HEK293 (cell line): ENCODE measurements at regions not wholly inside any gene's neighbourhood (a gene's known extent, or its start where the extent isn't known, plus 50 kb on each side); places are given as distances from the start of the nearest gene placed in this dataset.

Source experiments
- CTCF ChIA-PET: fragments of 350-600 bp; formaldehyde crosslinking; extraction: SDS; loops from one replicate; lab custom pipeline; 2021; ENCODE audit warnings: antibody characterized with exemption; lab: Yijun Ruan, JAX
- POLR2A ChIA-PET: fragments of 300-600 bp; formaldehyde crosslinking; extraction: SDS; loops from one replicate; lab custom pipeline; 2020; ENCODE audit warnings: antibody characterized with exemption, inconsistent platforms; lab: Yijun Ruan, JAX
- H3K27ac ChIP-seq: fragments of 200-500 bp; sonication (Bioruptor generic); 2 replicates; pipeline ENCODE4 v1.5.1; 2014; ENCODE audit warnings: low read depth, low read length, control low read depth, inconsistent platforms; ENCODE audit errors: extremely low read depth
- H3K36me3 ChIP-seq, 2 experiments: fragments of 200-500 bp in 1 of 2; sonication (Bioruptor generic) in 1 of 2; 1 replicate in 1 of 2; 2 replicates in 1 of 2; pipeline ENCODE4 v1.5.1; 2014 to 2017; ENCODE audit warnings: inconsistent platforms in 2 of 2, low read length in 2 of 2; ENCODE audit not compliant: control insufficient read depth in 2 of 2, insufficient read depth in 1 of 2
- H3K4me1 ChIP-seq: fragments of 200-500 bp; sonication (Bioruptor generic); 2 replicates; pipeline ENCODE4 v1.5.1; 2014; ENCODE audit warnings: mild to moderate bottlenecking, low read length, inconsistent platforms; ENCODE audit not compliant: control insufficient read depth, insufficient read depth
- H3K4me3 ChIP-seq: 2 replicates; pipeline ENCODE4 v1.5.1; 2011; ENCODE audit warnings: low read depth, mild to moderate bottlenecking, control low read depth, low read length, moderate library complexity
- H3K9me3 ChIP-seq: fragments of 200-500 bp; sonication (Bioruptor generic); 2 replicates; pipeline ENCODE4 v1.5.1; 2014; ENCODE audit warnings: low read depth, low read length, inconsistent platforms; ENCODE audit not compliant: control insufficient read depth, insufficient read depth
- EGR2 ChIP-seq: fragments of 450-650 bp; formaldehyde crosslinking; IDR thresholded peaks from 2 replicates; pipeline ENCODE4 v1.5.1; 2016; ENCODE audit warnings: low read depth, missing biosample characterization, missing genetic modification characterization
- KLF7 ChIP-seq: fragments of 450-650 bp; formaldehyde crosslinking; IDR thresholded peaks from 2 replicates; pipeline ENCODE4 v1.5.1; 2016; ENCODE audit warnings: missing biosample characterization, missing genetic modification characterization, borderline replicate concordance
- PRDM1 ChIP-seq: fragments of 450-650 bp; formaldehyde crosslinking; IDR thresholded peaks from 2 replicates; pipeline ENCODE4; 2016; ENCODE audit warnings: missing biosample characterization, missing genetic modification characterization
- SP3 ChIP-seq: fragments of 450-650 bp; formaldehyde crosslinking; IDR thresholded peaks from 2 replicates; pipeline ENCODE4 v1.5.1; 2016; ENCODE audit warnings: missing biosample characterization, missing genetic modification characterization
- ZBTB11 ChIP-seq: fragments of 450-650 bp; formaldehyde crosslinking; conservative IDR thresholded peaks from 2 replicates; pipeline ENCODE4 v1.5.1; 2016; ENCODE audit warnings: low read depth, missing biosample characterization, missing genetic modification characterization
- ZNF174 ChIP-seq: fragments of 450-650 bp; formaldehyde crosslinking; IDR thresholded peaks from 2 replicates; pipeline ENCODE4 v1.5.0; 2017; ENCODE audit warnings: missing biosample characterization, mild to moderate bottlenecking, missing genetic modification characterization
- ZNF266 ChIP-seq: fragments of 450-650 bp; formaldehyde crosslinking; IDR thresholded peaks from 2 replicates; pipeline ENCODE4 v1.5.1; 2016; ENCODE audit warnings: missing biosample characterization, missing genetic modification characterization, low read depth
- ZNF513 ChIP-seq: fragments of 450-650 bp; IDR thresholded peaks from 2 replicates; pipeline ENCODE4 v1.5.1; 2018; ENCODE audit warnings: missing biosample characterization, missing genetic modification characterization
- ZNF530 ChIP-seq: fragments of 450-650 bp; formaldehyde crosslinking; IDR thresholded peaks from 2 replicates; pipeline ENCODE4 v1.5.1; 2016; ENCODE audit warnings: low read depth, missing biosample characterization, missing genetic modification characterization
- ZNF600 ChIP-seq: fragments of 450-650 bp; formaldehyde crosslinking; IDR thresholded peaks from 2 replicates; pipeline ENCODE4 v1.5.1; 2016; ENCODE audit warnings: missing biosample characterization, missing genetic modification characterization
- ZNF610 ChIP-seq: fragments of 450-650 bp; formaldehyde crosslinking; IDR thresholded peaks from 2 replicates; pipeline ENCODE4 v1.5.1; 2016; ENCODE audit warnings: missing biosample characterization, missing genetic modification characterization, borderline replicate concordance
- TF ChIP-seq, protein P1 (sequence below): fragments of 450-650 bp; formaldehyde crosslinking; IDR thresholded peaks from 2 replicates; pipeline ENCODE4 v1.5.1; 2016; ENCODE audit warnings: missing biosample characterization, missing genetic modification characterization
- TF ChIP-seq, protein P2 (sequence below): fragments of 450-650 bp; formaldehyde crosslinking; IDR thresholded peaks from 2 replicates; pipeline ENCODE4; 2016; ENCODE audit warnings: missing biosample characterization, missing genetic modification characterization
- TF ChIP-seq, protein P3 (sequence below): fragments of 450-650 bp; formaldehyde crosslinking; IDR thresholded peaks from 2 replicates; pipeline ENCODE4 v1.5.1; 2016; ENCODE audit warnings: missing biosample characterization, missing genetic modification characterization

- H3K4me1 ChIP-seq: no peaks in the 10 kb centered on the region
- no peaks in the 10 kb centered on the region for H3K36me3 ChIP-seq
- TF ChIP-seq PRDM1 (tag by site-specific recombination): no peak
- TF ChIP-seq ZNF174: no peak
- TF ChIP-seq ZNF610 (tag by site-specific recombination): no peak
- TF ChIP-seq ZNF530: no peak
- no peak for TF ChIP-seq ZBTB11 (tag by site-specific recombination)
- TF ChIP-seq, protein P1, sequence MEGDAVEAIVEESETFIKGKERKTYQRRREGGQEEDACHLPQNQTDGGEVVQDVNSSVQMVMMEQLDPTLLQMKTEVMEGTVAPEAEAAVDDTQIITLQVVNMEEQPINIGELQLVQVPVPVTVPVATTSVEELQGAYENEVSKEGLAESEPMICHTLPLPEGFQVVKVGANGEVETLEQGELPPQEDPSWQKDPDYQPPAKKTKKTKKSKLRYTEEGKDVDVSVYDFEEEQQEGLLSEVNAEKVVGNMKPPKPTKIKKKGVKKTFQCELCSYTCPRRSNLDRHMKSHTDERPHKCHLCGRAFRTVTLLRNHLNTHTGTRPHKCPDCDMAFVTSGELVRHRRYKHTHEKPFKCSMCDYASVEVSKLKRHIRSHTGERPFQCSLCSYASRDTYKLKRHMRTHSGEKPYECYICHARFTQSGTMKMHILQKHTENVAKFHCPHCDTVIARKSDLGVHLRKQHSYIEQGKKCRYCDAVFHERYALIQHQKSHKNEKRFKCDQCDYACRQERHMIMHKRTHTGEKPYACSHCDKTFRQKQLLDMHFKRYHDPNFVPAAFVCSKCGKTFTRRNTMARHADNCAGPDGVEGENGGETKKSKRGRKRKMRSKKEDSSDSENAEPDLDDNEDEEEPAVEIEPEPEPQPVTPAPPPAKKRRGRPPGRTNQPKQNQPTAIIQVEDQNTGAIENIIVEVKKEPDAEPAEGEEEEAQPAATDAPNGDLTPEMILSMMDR (tag by site-specific recombination): no peak
- no peak for TF ChIP-seq ZNF266 (tag by site-specific recombination)
- TF ChIP-seq EGR2 (tag by site-specific recombination): no peak
- no peak for TF ChIP-seq ZNF513 (tag by site-specific recombination)
- TF ChIP-seq KLF7 (tag by site-specific recombination): no peak
- TF ChIP-seq, protein P2, sequence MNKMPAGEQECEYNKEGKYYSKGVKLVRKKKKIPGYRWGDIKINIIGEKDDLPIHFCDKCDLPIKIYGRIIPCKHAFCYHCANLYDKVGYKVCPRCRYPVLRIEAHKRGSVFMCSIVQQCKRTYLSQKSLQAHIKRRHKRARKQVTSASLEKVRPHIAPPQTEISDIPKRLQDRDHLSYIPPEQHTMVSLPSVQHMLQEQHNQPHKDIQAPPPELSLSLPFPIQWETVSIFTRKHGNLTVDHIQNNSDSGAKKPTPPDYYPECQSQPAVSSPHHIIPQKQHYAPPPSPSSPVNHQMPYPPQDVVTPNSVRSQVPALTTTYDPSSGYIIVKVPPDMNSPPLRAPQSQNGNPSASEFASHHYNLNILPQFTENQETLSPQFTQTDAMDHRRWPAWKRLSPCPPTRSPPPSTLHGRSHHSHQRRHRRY (tag by site-specific recombination): no peak
- TF ChIP-seq SP3 (tag by site-specific recombination): no peak
- TF ChIP-seq ZNF600 (tag by site-specific recombination): no peak
- TF ChIP-seq, protein P3, sequence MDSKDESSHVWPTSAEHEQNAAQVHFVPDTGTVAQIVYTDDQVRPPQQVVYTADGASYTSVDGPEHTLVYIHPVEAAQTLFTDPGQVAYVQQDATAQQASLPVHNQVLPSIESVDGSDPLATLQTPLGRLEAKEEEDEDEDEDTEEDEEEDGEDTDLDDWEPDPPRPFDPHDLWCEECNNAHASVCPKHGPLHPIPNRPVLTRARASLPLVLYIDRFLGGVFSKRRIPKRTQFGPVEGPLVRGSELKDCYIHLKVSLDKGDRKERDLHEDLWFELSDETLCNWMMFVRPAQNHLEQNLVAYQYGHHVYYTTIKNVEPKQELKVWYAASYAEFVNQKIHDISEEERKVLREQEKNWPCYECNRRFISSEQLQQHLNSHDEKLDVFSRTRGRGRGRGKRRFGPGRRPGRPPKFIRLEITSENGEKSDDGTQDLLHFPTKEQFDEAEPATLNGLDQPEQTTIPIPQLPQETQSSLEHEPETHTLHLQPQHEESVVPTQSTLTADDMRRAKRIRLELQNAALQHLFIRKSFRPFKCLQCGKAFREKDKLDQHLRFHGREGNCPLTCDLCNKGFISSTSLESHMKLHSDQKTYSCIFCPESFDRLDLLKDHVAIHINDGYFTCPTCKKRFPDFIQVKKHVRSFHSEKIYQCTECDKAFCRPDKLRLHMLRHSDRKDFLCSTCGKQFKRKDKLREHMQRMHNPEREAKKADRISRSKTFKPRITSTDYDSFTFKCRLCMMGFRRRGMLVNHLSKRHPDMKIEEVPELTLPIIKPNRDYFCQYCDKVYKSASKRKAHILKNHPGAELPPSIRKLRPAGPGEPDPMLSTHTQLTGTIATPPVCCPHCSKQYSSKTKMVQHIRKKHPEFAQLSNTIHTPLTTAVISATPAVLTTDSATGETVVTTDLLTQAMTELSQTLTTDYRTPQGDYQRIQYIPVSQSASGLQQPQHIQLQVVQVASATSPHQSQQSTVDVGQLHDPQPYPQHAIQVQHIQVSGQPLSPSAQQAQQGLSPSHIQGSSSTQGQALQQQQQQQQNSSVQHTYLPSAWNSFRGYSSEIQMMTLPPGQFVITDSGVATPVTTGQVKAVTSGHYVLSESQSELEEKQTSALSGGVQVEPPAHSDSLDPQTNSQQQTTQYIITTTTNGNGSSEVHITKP (tag by site-specific recombination): no peak
- ChIA-PET POLR2A (no interaction called here), CTCF (no interaction called here)
- no peaks in the 10 kb centered on the region for H3K9me3 ChIP-seq
- no peak overlapping the region for H3K27ac ChIP-seq
- H3K4me3 ChIP-seq: no peak overlapping the region
Measured at GRCh38 chr3:73706771-73707170, 82.0 kb upstream of the PDZRN3 start.
